ENCODE measurements at regions not wholly inside any gene's neighbourhood (a gene's known extent, or its start where the extent isn't known, plus 50 kb on each side); places are given as distances from the start of the nearest gene placed in this dataset.

DNA sequence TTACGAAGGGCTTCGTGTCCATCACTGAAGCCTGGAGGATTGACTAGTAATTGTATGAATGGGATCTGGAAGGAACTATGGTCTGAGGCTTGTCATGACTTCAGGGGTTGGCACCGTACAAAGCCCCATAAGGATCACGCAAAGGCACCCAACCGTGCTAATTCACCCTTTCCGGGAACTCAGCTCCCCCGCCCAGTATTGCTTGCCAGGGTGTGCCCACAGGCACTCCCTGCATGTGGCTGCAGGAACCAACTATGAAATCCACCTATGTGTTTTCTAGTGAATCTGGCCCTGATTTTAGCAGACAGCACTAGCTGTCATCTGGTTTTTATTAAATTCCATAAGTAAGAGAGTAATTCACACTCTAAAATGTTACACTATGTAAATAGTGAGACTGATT lies 139.2 kb downstream of the TM2D1 start:
- TF ChIP-seq EZH2 (IDR thresholded peaks at IDR 0.05; ENCODE audit: insufficient read depth, poor library complexity, severe bottlenecking) = no peak
- no peak for TF ChIP-seq EZH2phosphoT487 (IDR thresholded peaks at IDR 0.05; ENCODE audit: insufficient read depth, low read depth)

Measured in GM23248 (cell line).